ENCODE measurements at regions not wholly inside any gene's neighbourhood (a gene's known extent, or its start where the extent isn't known, plus 50 kb on each side); places are given as distances from the start of the nearest gene placed in this dataset.

DNA sequence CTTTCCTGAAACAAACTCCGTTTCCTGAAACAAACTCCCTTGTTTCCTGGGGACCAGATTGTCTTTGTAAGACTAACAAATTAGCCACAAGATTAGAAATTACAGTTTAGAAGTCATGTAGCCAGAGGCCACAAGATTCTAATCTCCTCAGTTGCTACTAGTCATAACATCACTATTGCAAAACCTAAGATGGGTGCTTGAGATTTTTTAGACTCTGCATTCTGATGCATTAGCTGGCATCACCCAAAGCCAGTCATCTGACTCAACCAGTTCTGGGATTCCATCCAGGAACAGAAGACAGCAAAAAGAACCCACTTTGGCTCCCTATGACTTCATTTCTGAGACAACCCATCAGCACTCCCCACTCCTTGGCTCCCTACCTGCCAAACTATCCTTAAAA is 367.9 kb upstream of the MBL2 start:
- DNase-seq: no peak

DNA sequence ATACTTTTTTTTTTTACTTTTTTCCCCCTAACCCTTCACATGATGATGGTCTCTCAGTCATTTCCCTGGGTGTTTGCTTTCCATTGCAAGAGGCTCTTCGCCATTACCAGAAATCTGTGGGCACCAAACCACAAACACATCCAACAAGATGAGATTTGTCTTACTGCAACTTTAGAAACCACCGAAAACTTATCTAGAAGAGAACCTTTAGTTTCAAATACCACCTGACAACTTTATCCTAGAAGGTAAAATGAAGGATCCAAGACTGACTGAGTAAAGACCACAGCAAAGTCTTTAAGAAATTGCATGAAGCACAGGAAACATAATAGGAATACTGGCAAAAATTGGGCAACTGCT is 363.3 kb upstream of the MBL2 start:
- no peak for DNase-seq

DNA sequence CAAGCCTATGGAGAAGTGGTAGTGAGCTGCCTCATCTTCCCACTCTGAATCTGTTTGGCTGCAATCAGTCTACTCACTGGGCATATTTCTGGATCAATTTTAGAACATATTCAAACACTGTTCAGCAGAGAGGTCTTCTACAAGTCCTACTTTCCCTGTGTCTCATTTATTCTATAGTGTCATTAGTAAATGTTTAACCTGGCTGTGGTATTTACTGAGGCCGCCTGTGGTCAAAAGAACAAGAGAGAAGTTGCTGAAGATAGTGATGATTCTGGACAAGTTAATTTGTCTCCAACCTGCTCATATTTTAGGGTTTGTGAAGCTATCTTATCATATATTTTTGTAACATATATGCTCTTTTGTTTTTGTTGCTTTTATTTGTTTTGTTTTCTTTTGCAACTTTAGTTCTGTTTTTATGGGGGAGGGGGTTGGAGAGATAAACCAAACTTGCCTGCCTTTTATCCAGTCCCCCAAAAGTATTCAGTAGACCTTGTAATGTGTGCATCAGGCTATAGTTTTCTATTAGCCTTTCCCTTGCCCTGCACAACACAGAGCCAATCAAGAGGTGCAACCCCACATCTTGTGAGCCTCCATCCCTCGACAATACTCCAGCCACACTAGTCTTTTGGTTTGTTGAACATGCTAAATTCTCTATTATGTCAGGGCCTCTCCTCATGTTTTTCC is 362.8 kb upstream of the MBL2 start:
- DNase-seq: no peak

DNA sequence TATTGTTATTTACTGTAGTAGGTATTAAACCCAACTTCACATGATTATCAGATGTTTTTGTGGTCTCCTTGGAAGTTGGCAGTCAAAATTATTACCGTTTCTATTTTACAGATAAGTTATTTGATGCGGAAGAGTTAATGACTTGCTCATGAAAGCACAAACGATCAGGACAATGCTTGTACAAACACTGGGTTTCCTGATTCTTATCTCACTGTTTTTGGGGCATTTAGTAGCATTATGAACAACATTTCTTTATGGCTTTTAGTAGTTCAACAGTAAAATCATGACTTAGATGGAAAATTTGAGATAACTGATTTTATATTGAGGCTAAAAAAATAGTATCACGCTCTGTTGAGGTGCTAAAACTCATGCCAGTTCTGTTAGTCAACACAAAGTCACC is 361.5 kb upstream of the MBL2 start:
- no peak for DNase-seq

DNA sequence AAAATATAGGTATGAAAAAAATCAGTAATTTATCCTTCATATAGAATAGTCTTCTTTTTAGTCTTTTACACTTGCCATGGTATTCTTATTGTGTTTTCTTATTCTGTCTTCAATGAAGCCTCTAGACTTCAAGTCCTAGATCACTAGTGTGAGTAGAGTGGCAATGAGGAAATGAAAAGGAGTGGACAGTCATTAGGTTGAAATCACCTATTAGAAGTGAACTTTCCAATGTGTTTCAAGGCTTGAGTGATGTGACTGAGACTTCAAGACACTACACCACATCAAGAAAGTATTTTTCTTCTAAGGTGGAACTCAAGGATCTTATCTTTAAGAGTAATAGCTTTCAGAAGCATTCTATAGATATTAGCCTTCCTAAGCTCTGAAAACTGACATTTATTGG is 357.8 kb upstream of the MBL2 start:
- DNase-seq: no peak

DNA sequence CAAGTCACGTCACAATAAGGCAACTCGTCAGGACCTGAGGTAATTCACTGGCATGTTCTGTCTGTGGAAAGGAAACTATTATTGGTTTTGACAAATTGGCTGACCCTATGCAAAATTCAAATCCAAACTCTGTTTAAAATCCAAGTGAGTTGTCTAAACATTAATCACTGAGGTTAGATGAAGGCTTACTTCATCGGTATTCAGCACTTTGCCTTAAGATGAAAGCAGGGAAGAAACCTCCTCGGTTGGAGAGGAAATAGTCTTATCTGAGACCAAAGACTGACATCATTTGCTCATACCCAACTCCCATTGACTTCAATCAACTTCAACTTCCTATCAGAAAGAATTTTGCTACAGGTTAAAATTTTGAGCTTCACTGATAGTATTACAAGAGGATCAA is 355.1 kb upstream of the MBL2 start:
- DNase-seq: no peak

DNA sequence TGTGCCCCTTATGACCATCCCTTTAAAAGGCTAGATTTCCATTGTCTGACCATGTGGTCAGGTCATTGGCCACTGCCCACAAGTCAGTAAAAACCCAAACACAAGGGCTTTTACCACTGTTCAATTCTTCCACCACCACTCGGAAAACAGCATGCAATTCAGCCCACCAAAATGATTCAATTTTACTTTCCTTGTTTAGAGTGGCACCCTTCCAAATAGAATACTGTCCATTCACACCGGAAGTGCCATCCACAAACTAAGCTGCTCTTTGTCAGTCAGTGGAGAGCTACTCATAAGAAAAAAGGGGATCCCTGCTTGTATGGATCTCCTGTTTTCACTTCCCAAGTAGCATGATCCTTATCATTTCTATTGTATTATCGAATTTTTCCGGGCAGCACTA is 350.7 kb upstream of the MBL2 start:
- DNase-seq: no peak

DNA sequence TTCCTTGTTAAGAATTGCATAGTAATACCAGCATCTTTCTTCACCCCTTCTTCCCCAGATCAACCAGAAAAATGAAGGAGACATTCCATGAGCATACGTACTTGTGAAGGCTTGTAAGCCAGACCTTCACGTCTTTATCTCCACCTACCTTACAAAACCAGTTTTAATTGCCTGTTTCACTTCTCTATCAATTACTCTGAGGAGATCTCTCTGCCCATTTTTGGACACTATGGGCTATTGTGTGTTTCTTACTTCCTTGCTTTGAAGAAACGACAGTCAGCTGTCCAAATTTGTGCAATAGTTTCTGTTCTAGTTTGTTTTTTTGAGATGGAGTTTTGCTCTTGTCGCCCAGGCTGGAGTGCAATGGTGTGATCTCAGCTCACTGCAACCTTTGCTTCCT is 349.7 kb upstream of the MBL2 start:
- no peak for DNase-seq

DNA sequence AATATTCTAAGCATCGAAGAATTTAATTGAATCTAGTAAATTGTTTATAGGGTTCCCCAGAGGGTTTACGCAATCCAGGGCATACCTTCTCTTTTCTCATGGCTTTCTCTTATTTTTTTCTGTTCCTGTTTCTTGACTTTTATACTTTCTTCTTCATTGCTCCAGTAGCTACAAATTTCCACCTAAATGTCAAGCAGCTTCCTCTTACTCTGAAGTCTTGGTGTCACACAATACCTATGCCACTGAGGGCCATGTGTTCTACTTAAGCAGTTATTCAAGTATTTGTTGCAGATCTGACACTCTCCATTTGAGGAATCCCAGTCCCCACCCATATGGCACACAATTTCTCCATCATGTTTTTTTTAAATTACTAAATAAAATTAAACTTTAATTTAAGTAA is 343.1 kb upstream of the MBL2 start:
- no peak for DNase-seq

DNA sequence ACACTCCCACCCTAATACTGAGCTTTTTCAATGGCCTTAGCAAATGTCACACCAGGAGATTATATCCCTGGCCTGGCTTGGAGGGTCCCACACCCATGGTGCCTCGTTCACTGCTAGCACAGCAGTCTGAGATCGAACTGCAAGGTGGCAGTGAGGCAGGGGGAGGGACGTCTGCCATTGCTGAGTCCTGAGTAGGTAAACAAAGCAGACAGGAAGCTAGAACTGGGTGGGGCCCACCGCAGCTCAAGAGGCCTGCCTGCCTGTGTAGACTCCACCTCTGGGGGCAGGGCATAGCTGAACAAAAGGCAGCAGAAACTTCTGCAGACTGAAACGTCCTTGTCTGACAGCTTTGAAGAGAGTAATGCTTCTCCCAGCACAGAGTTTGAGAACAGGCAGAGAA is 338.9 kb upstream of the MBL2 start:
- no peak for DNase-seq

DNA sequence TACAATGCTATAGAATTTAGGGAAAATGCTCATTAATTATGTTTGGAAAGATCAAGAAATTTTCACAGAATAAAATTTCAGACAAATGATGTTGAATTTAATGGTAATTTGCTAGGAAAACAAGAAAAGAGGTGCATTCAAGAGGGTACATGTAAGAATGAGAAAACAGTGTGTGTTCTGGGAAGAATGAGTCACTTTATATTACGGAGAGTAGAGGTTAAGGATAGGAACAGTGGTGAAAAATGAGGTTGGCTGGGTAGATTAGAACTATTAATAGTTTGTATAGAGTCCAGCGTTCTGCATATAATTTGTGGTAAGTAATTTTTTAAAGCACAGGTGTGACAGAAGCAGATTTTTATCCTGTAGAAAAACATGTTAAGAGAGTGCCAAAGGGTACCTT is 336.7 kb upstream of the MBL2 start:
- DNase-seq: no peak

DNA sequence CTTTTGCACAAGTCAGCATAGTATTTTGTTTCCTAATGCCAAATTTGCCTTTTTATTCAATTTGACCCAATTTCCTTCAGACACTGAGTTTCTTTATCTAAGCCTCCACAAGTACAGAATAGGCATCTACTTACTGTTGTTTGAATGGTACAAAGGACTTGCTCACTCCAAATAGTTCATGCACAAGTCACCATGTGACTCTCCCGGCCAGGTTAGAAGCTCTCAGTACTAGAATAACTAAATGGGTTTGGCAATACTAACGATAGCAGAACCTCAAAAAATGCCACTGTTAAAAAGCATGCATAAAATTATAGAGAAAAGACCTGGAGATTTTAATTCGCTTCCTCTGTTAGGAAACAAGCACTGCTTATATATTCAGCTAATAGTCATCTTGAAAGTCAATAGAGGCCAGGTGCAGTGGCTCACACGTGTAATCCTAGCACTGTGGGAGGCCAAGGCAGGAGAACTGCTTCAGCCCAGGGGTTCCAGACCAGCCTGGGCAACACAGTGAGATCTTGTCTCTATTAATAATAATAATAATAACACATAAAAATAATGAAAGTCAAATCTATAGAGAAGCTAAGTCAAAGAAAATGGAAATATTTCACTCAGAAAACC is 335.8 kb upstream of the MBL2 start:
- no peak for DNase-seq

DNA sequence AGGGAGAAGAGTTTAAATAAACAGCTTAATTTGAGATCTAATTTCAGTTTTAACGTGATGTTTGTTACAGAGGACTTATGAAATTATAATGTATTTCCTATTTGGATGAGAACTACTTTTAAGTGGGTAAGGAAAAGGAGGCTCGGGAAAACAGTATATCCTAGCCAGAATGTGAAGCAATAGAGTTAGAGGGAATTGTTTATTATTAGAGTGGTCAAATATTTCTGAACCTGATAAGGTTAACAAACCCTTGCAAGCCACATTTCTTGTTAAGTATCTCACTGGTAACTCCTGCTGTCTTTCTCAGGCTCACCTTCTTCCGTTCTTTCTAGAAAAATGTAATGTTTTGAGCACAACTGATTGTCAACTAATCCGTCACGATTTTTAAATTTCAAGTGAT is 335.1 kb upstream of the MBL2 start:
- DNase-seq: no peak

DNA sequence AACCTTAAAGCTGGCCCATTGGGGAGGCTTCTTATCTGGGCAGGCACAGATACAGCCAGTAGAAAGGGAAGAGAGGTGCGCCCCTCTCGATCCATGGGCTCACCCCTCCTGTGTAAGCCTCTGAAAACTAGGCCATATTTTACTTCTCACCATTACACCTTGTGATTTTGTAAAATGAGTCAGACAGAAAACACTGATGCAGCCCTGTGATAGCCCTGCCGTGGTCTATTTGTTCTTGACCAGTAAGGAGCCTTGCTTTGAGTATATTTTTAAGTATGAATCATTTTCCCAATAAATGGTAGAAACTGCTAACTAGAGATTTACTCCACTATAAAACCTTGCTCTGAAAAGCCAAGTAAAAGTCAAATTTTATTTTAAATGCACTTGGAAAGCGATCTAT is 329.8 kb upstream of the MBL2 start:
- no peak for DNase-seq

DNA sequence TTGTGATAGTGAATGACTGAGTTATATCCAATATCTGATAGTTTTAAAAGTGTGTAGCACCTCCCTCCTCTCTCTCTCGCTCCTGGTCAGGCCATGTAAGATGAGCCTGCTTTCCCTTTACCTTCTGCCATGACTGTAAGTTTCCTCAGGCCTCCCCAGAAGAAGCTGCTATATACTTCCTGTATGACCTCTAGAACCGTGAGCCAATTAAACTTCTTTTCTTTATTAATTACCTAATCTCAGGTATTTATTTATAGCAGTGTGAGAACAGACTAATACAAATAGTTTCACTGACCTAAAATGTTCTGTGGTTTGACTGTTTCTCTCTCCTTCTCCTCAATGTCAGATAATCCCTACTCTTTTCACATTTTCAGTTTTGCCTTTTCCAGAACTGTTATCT is 321.3 kb upstream of the MBL2 start:
- DNase-seq: no peak

DNA sequence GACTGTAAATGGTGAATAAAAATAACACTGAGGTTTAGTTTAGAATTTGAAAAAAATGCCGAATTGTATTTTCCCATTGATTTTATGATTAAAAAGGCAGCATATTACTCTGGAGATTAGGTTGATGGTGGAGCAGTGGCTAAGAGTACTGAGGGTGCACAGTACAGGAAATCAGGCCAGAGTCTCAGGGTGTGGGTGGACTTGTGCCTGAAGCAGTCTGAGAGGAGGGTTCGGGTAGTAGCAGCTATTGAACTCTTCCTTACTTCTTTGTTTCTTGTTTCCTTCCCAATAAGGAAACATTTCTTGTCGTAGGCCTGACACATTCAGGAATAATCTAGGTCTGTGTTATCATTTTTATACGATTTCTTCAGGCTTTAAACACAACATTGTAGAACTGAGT is 319.0 kb upstream of the MBL2 start:
- DNase-seq: no peak

DNA sequence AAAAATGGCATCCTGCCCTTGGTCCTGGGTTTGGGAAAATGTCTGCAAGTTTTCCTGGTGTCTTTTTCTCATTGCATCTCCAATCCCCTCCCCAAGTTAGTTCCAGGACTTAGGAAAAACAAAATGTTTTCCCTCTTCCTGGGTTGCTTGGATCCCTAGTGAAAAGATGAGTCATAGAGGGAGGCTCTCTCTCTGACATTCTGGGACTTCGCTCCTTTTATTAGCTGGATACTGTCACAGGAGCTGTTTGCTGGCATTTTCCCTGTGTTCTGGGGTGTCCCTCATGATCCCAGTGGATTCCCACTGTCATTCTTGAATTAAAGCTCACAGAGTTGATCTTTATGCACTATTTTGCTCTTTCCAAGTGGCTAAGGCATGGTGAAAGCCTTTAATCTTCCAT is 316.4 kb upstream of the MBL2 start:
- no peak for DNase-seq

DNA sequence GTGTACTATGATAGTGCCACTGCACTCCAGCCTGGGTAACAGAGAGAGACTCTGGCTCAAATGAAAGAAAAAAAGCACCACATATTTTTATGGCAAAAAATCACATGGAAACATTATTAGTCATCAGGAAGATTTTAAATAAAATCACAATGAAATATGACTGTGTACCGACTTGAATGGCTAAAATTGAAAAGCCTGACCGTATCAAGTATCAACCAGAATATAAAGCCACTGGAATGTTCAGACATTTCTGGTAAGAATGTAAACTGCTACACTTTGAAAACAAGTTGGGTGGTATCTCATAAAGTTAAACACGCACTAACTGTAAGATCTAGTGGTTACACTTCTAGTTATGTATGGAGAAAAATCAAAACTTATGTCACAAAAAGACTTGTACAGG is 306.7 kb upstream of the MBL2 start:
- no peak for DNase-seq

DNA sequence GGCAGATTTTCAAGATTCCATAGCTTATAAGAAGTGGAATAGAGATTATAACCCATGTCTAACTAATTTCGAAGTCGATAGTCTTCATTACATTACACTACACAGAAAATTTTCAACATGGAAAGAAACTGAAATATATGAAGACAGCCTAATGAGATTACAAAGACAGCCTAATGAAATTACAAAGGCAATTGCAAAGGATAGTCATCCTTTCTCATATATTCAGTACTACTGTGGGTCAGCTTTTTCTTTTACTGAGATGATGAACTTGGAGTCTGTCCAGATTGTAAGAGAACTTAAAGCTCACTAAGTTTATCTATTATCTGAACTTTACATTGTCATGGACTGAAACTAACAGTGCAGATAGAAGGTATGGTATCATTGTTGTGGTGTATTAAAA is 304.4 kb upstream of the MBL2 start:
- no peak for DNase-seq

DNA sequence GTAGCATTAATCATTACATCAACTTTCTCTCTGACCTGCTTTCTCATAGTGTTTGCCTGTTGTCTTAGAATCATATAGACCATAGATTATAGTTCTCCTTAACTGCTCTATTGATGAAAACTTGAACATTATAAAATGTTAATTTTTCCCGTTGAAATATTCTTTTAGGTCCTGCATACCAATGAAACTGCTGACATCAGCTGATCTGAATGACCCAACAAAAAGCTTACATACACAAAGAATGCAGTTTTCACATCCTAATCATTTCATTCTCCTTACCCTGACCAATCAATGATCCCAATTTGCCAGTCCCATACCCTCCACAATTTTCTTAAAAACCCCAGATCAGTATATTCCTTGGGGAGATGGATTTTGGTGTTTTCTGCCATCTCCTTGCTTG is 302.9 kb upstream of the MBL2 start:
- DNase-seq: no peak

DNA sequence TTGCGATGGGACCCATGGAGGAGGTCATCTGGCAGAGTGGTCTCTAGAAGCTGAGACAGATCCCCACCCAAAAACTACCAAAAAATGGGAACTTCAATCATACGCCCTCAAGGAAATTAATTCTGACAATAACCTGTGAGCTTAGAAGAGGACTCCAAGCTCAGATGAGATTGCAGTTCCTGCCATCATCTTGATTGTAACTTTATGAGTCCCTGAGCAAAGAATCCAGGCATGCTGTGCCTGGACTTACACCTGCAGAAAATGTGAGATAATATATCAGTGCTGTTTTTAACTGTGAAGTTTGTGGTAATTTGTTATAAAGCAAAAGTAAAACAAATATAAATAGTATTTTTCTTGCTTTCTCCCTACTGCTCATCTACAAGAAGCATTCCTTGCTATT is 299.6 kb upstream of the MBL2 start:
- no peak for DNase-seq

DNA sequence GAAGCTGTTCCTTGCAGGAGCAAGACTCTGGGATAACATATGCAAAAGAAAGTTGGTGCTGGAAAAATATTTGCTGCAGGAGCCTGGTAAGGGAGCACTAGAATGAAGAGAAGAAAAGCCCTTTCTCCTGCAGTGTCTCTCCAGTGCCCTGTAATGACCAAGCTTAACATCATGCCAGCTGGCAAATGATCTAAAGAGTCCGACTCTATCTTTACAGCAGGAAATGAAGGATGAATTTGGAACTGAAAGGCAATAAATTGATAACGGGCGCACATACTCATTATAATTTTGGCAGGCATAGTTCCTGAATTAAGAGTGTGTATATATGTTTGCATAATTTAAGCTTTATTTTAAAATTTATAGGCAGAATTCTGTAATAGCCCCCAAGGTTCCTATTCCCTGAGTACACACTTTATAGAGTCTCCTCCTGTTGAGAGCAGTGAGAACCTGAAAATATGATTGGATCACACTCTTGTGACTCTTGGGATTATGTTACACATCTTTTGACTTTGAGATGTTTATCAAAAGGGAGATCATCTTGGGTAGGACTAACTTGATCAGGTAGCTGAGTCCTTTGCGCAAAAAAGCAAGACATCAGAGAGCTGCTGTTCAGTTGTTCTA is 299.0 kb upstream of the MBL2 start:
- no peak for DNase-seq

DNA sequence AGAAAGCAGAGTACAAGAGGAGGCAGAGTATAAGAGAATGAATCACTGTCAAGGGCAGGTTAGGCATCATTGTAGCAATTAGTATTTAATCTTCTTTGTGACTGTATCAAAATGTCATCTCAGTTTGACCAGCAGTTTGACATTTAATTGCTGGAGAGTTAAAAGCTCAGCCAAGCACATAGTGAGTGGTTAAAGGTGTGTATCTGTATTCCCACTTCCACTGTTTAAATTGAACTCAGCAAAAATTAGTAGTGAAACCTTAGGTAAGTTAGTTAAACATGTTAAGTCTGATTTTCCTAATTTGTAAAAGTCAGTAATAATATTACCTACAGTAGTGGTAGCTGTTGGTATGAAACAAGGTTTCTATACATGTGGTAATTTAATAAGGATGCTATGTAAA is 296.4 kb upstream of the MBL2 start:
- no peak for DNase-seq

DNA sequence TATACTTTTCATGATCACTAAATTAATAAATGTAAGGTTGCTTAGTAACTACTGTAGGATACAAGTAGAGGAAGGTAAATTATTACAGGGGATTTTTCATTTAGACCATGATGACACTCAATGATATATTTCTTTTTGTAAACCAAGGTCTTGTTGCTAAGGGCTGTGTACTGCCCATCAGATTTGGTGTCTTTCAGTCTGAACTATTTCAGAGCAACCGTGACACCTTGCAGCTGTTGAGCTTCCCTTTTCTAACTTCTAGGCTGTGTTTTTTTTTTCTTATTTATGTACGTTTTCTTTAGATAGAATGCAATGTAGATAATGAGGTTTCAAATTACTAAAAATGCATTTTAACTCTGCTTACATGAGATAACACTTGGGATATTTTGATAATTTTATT is 292.0 kb upstream of the MBL2 start:
- no peak for DNase-seq

DNA sequence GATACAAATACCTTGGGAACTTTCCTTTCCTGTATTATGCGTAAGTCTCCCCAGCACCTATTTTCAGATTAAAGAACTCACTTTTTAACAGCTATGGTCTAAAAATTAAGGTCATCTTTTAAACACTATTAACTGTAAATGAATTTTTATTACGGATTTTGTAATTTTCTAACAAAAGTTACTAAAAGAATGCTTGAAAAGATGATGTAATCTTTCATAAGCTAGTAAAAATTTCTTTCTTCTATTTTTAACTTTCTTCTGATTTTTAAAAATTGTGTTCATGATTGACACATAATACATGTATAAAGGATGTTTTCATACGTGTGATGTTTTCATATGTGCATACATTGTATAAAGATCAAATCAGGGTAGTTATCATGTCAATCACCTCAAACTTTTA is 291.2 kb upstream of the MBL2 start:
- no peak for DNase-seq
